ENCODE measurements at regions not wholly inside any gene's neighbourhood (a gene's known extent, or its start where the extent isn't known, plus 50 kb on each side); places are given as distances from the start of the nearest gene placed in this dataset.

- TF ChIP-seq CTCF (IDR thresholded peaks at IDR 0.05; ENCODE audit: extremely low read depth in 1 of 2, insufficient read depth in 1 of 2, low read depth in 1 of 2, low read length in 2 of 2) (no peak), FOS (IDR thresholded peaks at IDR 0.05; ENCODE audit: borderline replicate concordance, insufficient read depth, low read length) (no peak)
Observed at GRCh38 chr2:239543702-239544101, 142.9 kb upstream of the HDAC4 start.
